ENCODE measurements at regions not wholly inside any gene's neighbourhood (a gene's known extent, or its start where the extent isn't known, plus 50 kb on each side); places are given as distances from the start of the nearest gene placed in this dataset.

GRCh38 chr3:154496540-154496939, 66.5 kb upstream of the GPR149 start:
- H3K79me2 ChIP-seq (ENCODE audit: insufficient read depth, low read length), result no peaks in the 10 kb centered on the region
- no peak for FAIRE-seq

GRCh38 chr3:154486949-154487348, 57.0 kb upstream of the GPR149 start:
- H3K4me3 Mint-ChIP-seq (ENCODE audit: unreplicated experiment), result no peak overlapping the region
- DNase-seq (ENCODE audit: low read depth) (no peak), FAIRE-seq (no peak)
- H3K9me3 Mint-ChIP-seq (ENCODE audit: unreplicated experiment), result peaks cover 1% of the 10 kb centered on the region
- no peaks in the 10 kb centered on the region for H3K27me3 Mint-ChIP-seq (ENCODE audit: low read depth, unreplicated experiment)
- no peaks in the 10 kb centered on the region for H3K4me1 Mint-ChIP-seq (ENCODE audit: low read depth, unreplicated experiment)
- H3K4me1 ChIP-seq (ENCODE audit: insufficient read depth, low read length), result no peaks in the 10 kb centered on the region
- TF ChIP-seq EZH2 (IDR thresholded peaks at IDR 0.05; ENCODE audit: insufficient read depth, low read length), result no peak
- no peak for TF ChIP-seq CTCF (IDR thresholded peaks at IDR 0.05; ENCODE audit: insufficient read depth, low read depth, low read length)
- no peak overlapping the region for H3K4me3 ChIP-seq (ENCODE audit: insufficient read depth, low read depth, low read length)
- H3K27ac Mint-ChIP-seq (ENCODE audit: unreplicated experiment), result no peak overlapping the region
- no peaks in the 10 kb centered on the region for H4K20me1 ChIP-seq (ENCODE audit: insufficient read depth, low read length)
- H2AFZ ChIP-seq (ENCODE audit: low read depth, low read length), result no peak overlapping the region
- H3K36me3 Mint-ChIP-seq (ENCODE audit: low read depth, unreplicated experiment), result no peaks in the 10 kb centered on the region
- H3K79me2 ChIP-seq (ENCODE audit: insufficient read depth, low read length), result no peaks in the 10 kb centered on the region
- no peak overlapping the region for H3K27ac ChIP-seq (ENCODE audit: low read depth, low read length)
- no peaks in the 10 kb centered on the region for H3K36me3 ChIP-seq (ENCODE audit: insufficient read depth, low read length)
- no peak overlapping the region for H3K4me2 ChIP-seq (ENCODE audit: low read length)
- no peaks in the 10 kb centered on the region for H3K9me3 ChIP-seq (ENCODE audit: insufficient read depth, low read depth, low read length)
- no peak overlapping the region for H3K9ac ChIP-seq (ENCODE audit: low read length)
- no peaks in the 10 kb centered on the region for H3K27me3 ChIP-seq (ENCODE audit: insufficient read depth, low read length)

More at GRCh38 chr3:154496540-154496939, 66.5 kb upstream of the GPR149 start:
- Histone ChIP-seq H3K27me3 (ENCODE audit: insufficient read depth, low read length) (no peaks in the 10 kb centered on the region), H3K4me2 (ENCODE audit: low read length) (no peak overlapping the region), H3K4me1 (ENCODE audit: insufficient read depth, low read length) (no peaks in the 10 kb centered on the region), H3K27ac (ENCODE audit: low read depth, low read length) (no peak overlapping the region), H4K20me1 (ENCODE audit: insufficient read depth, low read length) (no peaks in the 10 kb centered on the region), H3K9me3 (ENCODE audit: insufficient read depth, low read depth, low read length) (no peaks in the 10 kb centered on the region), H3K36me3 (ENCODE audit: insufficient read depth, low read length) (no peaks in the 10 kb centered on the region), H3K4me3 (ENCODE audit: insufficient read depth, low read depth, low read length) (no peak overlapping the region), H2AFZ (ENCODE audit: low read depth, low read length) (no peak overlapping the region), H3K9ac (ENCODE audit: low read length) (no peak overlapping the region)
- Mint-ChIP-seq H3K27ac (ENCODE audit: unreplicated experiment) (no peak overlapping the region), H3K4me1 (ENCODE audit: low read depth, unreplicated experiment) (peaks cover 3% of the 10 kb centered on the region), H3K36me3 (ENCODE audit: low read depth, unreplicated experiment) (no peaks in the 10 kb centered on the region), H3K9me3 (ENCODE audit: unreplicated experiment) (peaks cover 5% of the 10 kb centered on the region), H3K4me3 (ENCODE audit: unreplicated experiment) (no peak overlapping the region), H3K27me3 (ENCODE audit: low read depth, unreplicated experiment) (peaks cover 2% of the 10 kb centered on the region)
- DNase-seq (ENCODE audit: low read depth), result no peak
- TF ChIP-seq CTCF (IDR thresholded peaks at IDR 0.05; ENCODE audit: insufficient read depth, low read depth, low read length) (no peak), EZH2 (IDR thresholded peaks at IDR 0.05; ENCODE audit: insufficient read depth, low read length) (no peak)

GRCh38 chr3:154482507-154482906, 52.5 kb upstream of the GPR149 start:
- Histone ChIP-seq H3K9ac (ENCODE audit: low read length) (no peak overlapping the region), H3K4me2 (ENCODE audit: low read length) (no peak overlapping the region), H3K27ac (ENCODE audit: low read depth, low read length) (no peak overlapping the region), H3K36me3 (ENCODE audit: insufficient read depth, low read length) (no peaks in the 10 kb centered on the region), H3K27me3 (ENCODE audit: insufficient read depth, low read length) (no peaks in the 10 kb centered on the region), H4K20me1 (ENCODE audit: insufficient read depth, low read length) (no peaks in the 10 kb centered on the region), H2AFZ (ENCODE audit: low read depth, low read length) (no peak overlapping the region), H3K9me3 (ENCODE audit: insufficient read depth, low read depth, low read length) (no peaks in the 10 kb centered on the region), H3K4me3 (ENCODE audit: insufficient read depth, low read depth, low read length) (no peak overlapping the region), H3K4me1 (ENCODE audit: insufficient read depth, low read length) (no peaks in the 10 kb centered on the region), H3K79me2 (ENCODE audit: insufficient read depth, low read length) (no peaks in the 10 kb centered on the region)
- no peak for DNase-seq (ENCODE audit: low read depth)
- H3K9me3 Mint-ChIP-seq (ENCODE audit: unreplicated experiment), result no peaks in the 10 kb centered on the region
- no peaks in the 10 kb centered on the region for H3K4me1 Mint-ChIP-seq (ENCODE audit: low read depth, unreplicated experiment)
- TF ChIP-seq CTCF (IDR thresholded peaks at IDR 0.05; ENCODE audit: insufficient read depth, low read depth, low read length) (no peak), EZH2 (IDR thresholded peaks at IDR 0.05; ENCODE audit: insufficient read depth, low read length) (no peak)
- H3K27me3 Mint-ChIP-seq (ENCODE audit: low read depth, unreplicated experiment), result no peaks in the 10 kb centered on the region
- no peak overlapping the region for H3K27ac Mint-ChIP-seq (ENCODE audit: unreplicated experiment)
- H3K4me3 Mint-ChIP-seq (ENCODE audit: unreplicated experiment), result no peak overlapping the region
- no peak for FAIRE-seq
- no peaks in the 10 kb centered on the region for H3K36me3 Mint-ChIP-seq (ENCODE audit: low read depth, unreplicated experiment)

All from astrocyte (in vitro differentiated cells and primary cell).